ENCODE measurements at regions not wholly inside any gene's neighbourhood (a gene's known extent, or its start where the extent isn't known, plus 50 kb on each side); places are given as distances from the start of the nearest gene placed in this dataset.

DNA sequence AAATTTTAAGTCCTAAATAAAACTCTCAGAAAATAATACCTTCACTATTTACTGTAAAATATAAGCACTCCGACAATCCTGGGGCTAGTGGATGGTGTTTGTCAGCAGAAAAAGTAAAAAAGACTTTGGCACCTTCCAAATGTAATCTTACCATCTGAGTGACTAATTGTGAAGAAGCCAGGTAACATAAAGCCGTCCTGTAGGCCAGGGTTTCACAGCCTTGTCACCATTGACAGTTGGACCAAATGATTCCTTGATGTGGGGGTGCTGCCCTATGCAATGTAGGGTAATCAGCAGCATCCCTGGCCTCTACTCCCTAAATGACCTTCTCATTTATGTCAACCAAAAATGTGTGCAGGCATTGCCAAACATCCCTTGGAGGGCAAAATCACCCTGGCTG lies 87.2 kb downstream of the CAPZA3 start:
- H3K27ac ChIP-seq (ENCODE audit: low read depth in 1 of 2, low read length in 2 of 2): no peak overlapping the region
- H3K27me3 ChIP-seq (ENCODE audit: control insufficient read depth in 4 of 4, insufficient read depth in 4 of 4, low read length in 3 of 4): no peaks in the 10 kb centered on the region
- no peak for DNase-seq (ENCODE audit: low spot score)
- no peak for TF ChIP-seq ZBTB33 (IDR thresholded peaks at IDR 0.05)
- no peak for TF ChIP-seq RXRA (IDR thresholded peaks at IDR 0.05)
- TF ChIP-seq ATF3 (IDR thresholded peaks at IDR 0.05): no peak
- TF ChIP-seq TAF1 (conservative IDR thresholded peaks at IDR 0.05): no peak
- no peak for TF ChIP-seq JUND (IDR thresholded peaks at IDR 0.05)
- no peak for TF ChIP-seq FOXA2 (IDR thresholded peaks at IDR 0.05)
- TF ChIP-seq, protein P1, sequence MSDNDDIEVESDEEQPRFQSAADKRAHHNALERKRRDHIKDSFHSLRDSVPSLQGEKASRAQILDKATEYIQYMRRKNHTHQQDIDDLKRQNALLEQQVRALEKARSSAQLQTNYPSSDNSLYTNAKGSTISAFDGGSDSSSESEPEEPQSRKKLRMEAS (IDR thresholded peaks at IDR 0.05): no peak
- TF ChIP-seq NR2F2 (IDR thresholded peaks at IDR 0.05): no peak
- TF ChIP-seq, protein P2, sequence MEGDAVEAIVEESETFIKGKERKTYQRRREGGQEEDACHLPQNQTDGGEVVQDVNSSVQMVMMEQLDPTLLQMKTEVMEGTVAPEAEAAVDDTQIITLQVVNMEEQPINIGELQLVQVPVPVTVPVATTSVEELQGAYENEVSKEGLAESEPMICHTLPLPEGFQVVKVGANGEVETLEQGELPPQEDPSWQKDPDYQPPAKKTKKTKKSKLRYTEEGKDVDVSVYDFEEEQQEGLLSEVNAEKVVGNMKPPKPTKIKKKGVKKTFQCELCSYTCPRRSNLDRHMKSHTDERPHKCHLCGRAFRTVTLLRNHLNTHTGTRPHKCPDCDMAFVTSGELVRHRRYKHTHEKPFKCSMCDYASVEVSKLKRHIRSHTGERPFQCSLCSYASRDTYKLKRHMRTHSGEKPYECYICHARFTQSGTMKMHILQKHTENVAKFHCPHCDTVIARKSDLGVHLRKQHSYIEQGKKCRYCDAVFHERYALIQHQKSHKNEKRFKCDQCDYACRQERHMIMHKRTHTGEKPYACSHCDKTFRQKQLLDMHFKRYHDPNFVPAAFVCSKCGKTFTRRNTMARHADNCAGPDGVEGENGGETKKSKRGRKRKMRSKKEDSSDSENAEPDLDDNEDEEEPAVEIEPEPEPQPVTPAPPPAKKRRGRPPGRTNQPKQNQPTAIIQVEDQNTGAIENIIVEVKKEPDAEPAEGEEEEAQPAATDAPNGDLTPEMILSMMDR (IDR thresholded peaks at IDR 0.05; ENCODE audit: low read depth, low read length, missing input control): no peak
- TF ChIP-seq FOXA1 (IDR thresholded peaks at IDR 0.05): no peak
- no peaks in the 10 kb centered on the region for H3K9me3 ChIP-seq (ENCODE audit: control insufficient read depth in 4 of 4, low read length in 3 of 4)
- no peak overlapping the region for H3K4me3 ChIP-seq (ENCODE audit: low read depth in 1 of 3, low read length in 3 of 3)
- H3K9ac ChIP-seq (ENCODE audit: low read depth in 1 of 2, low read length in 2 of 2): no peak overlapping the region
- 93% methylated on average over 2 of the region's 2 CpGs for WGBS
- no peaks in the 10 kb centered on the region for H3K4me1 ChIP-seq (ENCODE audit: control insufficient read depth in 4 of 4, insufficient read depth in 4 of 4, low read length in 3 of 4)
- H3K36me3 ChIP-seq (ENCODE audit: control insufficient read depth in 4 of 4, insufficient read depth in 3 of 4, low read depth in 1 of 4, low read length in 3 of 4): no peaks in the 10 kb centered on the region

DNA sequence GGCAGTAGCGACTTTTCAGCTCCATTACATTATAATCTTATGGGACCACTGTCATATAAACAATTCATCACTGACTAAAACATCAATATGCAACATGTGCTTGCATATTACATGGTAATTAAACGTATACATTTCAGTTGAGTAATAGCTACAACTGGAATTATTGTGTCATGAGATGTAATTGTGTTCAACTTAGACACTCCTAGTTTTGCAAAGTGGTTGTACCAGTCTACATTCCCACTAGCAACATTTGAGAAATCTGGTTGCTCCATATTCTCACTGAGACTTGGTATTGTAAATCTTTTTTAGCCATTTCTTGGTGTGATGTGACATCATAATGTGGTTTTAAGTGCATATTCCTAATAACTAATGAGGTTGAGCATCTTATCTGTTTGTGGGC lies 90.0 kb downstream of the CAPZA3 start:
- H3K27ac ChIP-seq (ENCODE audit: low read depth in 1 of 2, low read length in 2 of 2): no peak overlapping the region
- 78% methylated on average over 2 of the region's 2 CpGs for WGBS
- no peaks in the 10 kb centered on the region for H3K9me3 ChIP-seq (ENCODE audit: control insufficient read depth in 4 of 4, low read length in 3 of 4)
- TF ChIP-seq TAF1 (conservative IDR thresholded peaks at IDR 0.05) (no peak), NR2F2 (IDR thresholded peaks at IDR 0.05) (no peak), RXRA (IDR thresholded peaks at IDR 0.05) (no peak), HNF4G (IDR thresholded peaks at IDR 0.05) (no peak), JUND (IDR thresholded peaks at IDR 0.05) (no peak), GABPA (IDR thresholded peaks at IDR 0.05 in 1 of 2, conservative IDR thresholded peaks at IDR 0.05 in 1 of 2) (no peak)
- TF ChIP-seq, protein P1 (IDR thresholded peaks at IDR 0.05): no peak
- no peaks in the 10 kb centered on the region for H3K27me3 ChIP-seq (ENCODE audit: control insufficient read depth in 4 of 4, insufficient read depth in 4 of 4, low read length in 3 of 4)
- no peak for DNase-seq (ENCODE audit: low spot score)
- no peaks in the 10 kb centered on the region for H3K36me3 ChIP-seq (ENCODE audit: control insufficient read depth in 4 of 4, insufficient read depth in 3 of 4, low read depth in 1 of 4, low read length in 3 of 4)
- H3K4me1 ChIP-seq (ENCODE audit: control insufficient read depth in 4 of 4, insufficient read depth in 4 of 4, low read length in 3 of 4): no peaks in the 10 kb centered on the region
- H3K4me3 ChIP-seq (ENCODE audit: low read depth in 1 of 3, low read length in 3 of 3): no peak overlapping the region
- no peak overlapping the region for H3K9ac ChIP-seq (ENCODE audit: low read depth in 1 of 2, low read length in 2 of 2)

DNA sequence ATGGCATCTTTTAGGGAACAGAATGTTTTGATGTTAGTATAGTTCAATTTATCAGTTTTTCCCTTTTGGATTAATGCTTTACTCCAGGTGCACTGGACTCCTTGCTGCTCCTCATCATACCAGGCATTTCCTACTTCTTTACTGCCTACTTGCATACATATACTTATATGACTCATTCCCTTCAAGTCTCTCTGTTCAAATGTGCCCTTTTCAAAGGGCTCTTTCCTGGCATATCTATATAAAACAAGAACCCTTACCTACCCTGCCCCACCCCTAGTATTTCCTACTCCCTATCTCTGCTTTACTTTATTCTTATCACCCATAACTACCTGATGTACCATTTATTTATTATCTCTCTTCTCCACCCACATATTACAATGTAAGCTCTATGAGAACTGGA lies 90.6 kb downstream of the CAPZA3 start:
- Histone ChIP-seq H3K4me3 (ENCODE audit: low read depth in 1 of 3, low read length in 3 of 3) (no peak overlapping the region), H3K27ac (ENCODE audit: low read depth in 1 of 2, low read length in 2 of 2) (no peak overlapping the region), H3K9me3 (ENCODE audit: control insufficient read depth in 4 of 4, low read length in 3 of 4) (no peaks in the 10 kb centered on the region), H3K36me3 (ENCODE audit: control insufficient read depth in 4 of 4, insufficient read depth in 3 of 4, low read depth in 1 of 4, low read length in 3 of 4) (no peaks in the 10 kb centered on the region), H3K9ac (ENCODE audit: low read depth in 1 of 2, low read length in 2 of 2) (no peak overlapping the region), H3K27me3 (ENCODE audit: control insufficient read depth in 4 of 4, insufficient read depth in 4 of 4, low read length in 3 of 4) (no peaks in the 10 kb centered on the region), H3K4me1 (ENCODE audit: control insufficient read depth in 4 of 4, insufficient read depth in 4 of 4, low read length in 3 of 4) (no peaks in the 10 kb centered on the region)
- TF ChIP-seq NR2F2 (IDR thresholded peaks at IDR 0.05) (no peak), GABPA (IDR thresholded peaks at IDR 0.05 in 1 of 2, conservative IDR thresholded peaks at IDR 0.05 in 1 of 2) (no peak), ZBTB33 (IDR thresholded peaks at IDR 0.05) (no peak), RAD21 (IDR thresholded peaks at IDR 0.05) (no peak), HNF4A (conservative IDR thresholded peaks at IDR 0.05) (no peak), FOXA1 (IDR thresholded peaks at IDR 0.05) (no peak), REST (IDR thresholded peaks at IDR 0.05) (no peak), JUND (IDR thresholded peaks at IDR 0.05) (no peak), TAF1 (conservative IDR thresholded peaks at IDR 0.05) (no peak)
- DNase-seq (ENCODE audit: low spot score): no peak

Measured in liver (tissue), 8 donors.